ENCODE measurements at regions not wholly inside any gene's neighbourhood (a gene's known extent, or its start where the extent isn't known, plus 50 kb on each side); places are given as distances from the start of the nearest gene placed in this dataset.

- FAIRE-seq: no peak
- WGBS (ENCODE audit: insufficient coverage, insufficient replicate concordance, low lambda C conversion rate, missing lambda C conversion rate): 23% methylated on average over 7 of the region's 7 CpGs
These were observed 187.1 kb downstream of the ACTR3 start for GRCh38 chr2:114076961-114077360.

More at GRCh38 chr2:114076961-114077360, 187.1 kb downstream of the ACTR3 start:
- no peak overlapping the region for H3K4me2 ChIP-seq (ENCODE audit: control insufficient read depth, insufficient read depth)
- H3K9me3 ChIP-seq (replicated peaks; ENCODE audit: control insufficient read depth, insufficient read depth, low read length): no peaks in the 10 kb centered on the region
- ChIA-PET RAD21 (ENCODE audit: unreplicated experiment) (interaction anchor here (0.7 kb wide), 1 partner anchor 156 kb away, joined by 3 read pairs; no protein-coding TSS in a partner anchor), CTCF (no interaction called here), SMC1A (ENCODE audit: uncharacterized antibody, unreplicated experiment) (no interaction called here), POLR2A (no interaction called here)
- DNase-seq (ENCODE audit: low read depth, low spot score) (no peak), ATAC-seq (no peak)
- H2AFZ ChIP-seq (ENCODE audit: control insufficient read depth, low read depth, low read length): no peak overlapping the region
- no peaks in the 10 kb centered on the region; a peak in 1 of 4 replicates for H3K27me3 ChIP-seq (replicated peaks in 1 of 2; ENCODE audit: control insufficient read depth in 2 of 2, insufficient read depth in 2 of 2, low read length in 1 of 2)
- BruUV-seq (replicated peaks): no TSS peak
- H3K27ac ChIP-seq (ENCODE audit: control insufficient read depth, insufficient read depth): no peak overlapping the region
- intact Hi-C loops (cut with micrococcal nuclease; ENCODE audit: unreplicated experiment): no loop called here
- H3K36me3 ChIP-seq (ENCODE audit: control insufficient read depth in 2 of 2, insufficient read depth in 2 of 2, low read length in 1 of 2): no peaks in the 10 kb centered on the region
- no peaks in the 10 kb centered on the region for H4K20me1 ChIP-seq (ENCODE audit: control insufficient read depth, insufficient read depth)
- no peaks in the 10 kb centered on the region for H3K79me2 ChIP-seq (ENCODE audit: control insufficient read depth, insufficient read depth, low read length)
- in situ Hi-C loops (cut with MboI): no loop called here
- no peaks in the 10 kb centered on the region for H3K4me1 ChIP-seq (ENCODE audit: control insufficient read depth, insufficient read depth, low read length)
- TF ChIP-seq ZSCAN29 (IDR thresholded peaks at IDR 0.05) (no peak), RELA (IDR thresholded peaks at IDR 0.05; ENCODE audit: borderline replicate concordance, partially characterized antibody) (no peak), SMC3 (IDR thresholded peaks at IDR 0.05; ENCODE audit: borderline replicate concordance, low read length) (no peak), ATF3 (IDR thresholded peaks at IDR 0.05; ENCODE audit: borderline replicate concordance, extremely low read depth, low read depth, low read length) (no peak), BMI1 (IDR thresholded peaks at IDR 0.05; ENCODE audit: borderline replicate concordance) (no peak), ZBTB4 (CRISPR knock-in tag; IDR thresholded peaks at IDR 0.05) (no peak), ZBED1 (IDR thresholded peaks at IDR 0.05; ENCODE audit: borderline replicate concordance) (no peak), STAT1 (conservative IDR thresholded peaks at IDR 0.05) (no peak), FOXM1 (IDR thresholded peaks at IDR 0.05; ENCODE audit: low read depth, low read length) (no peak), BRCA1 (IDR thresholded peaks at IDR 0.05; ENCODE audit: low read depth, low read length) (no peak), IRF5 (IDR thresholded peaks at IDR 0.05; ENCODE audit: borderline replicate concordance) (no peak), MAX (IDR thresholded peaks at IDR 0.05; ENCODE audit: low read depth, low read length) (no peak), TCF3 (IDR thresholded peaks at IDR 0.05; ENCODE audit: borderline replicate concordance, insufficient read depth, low read depth, low read length) (no peak), USF1 (IDR thresholded peaks at IDR 0.05; ENCODE audit: borderline replicate concordance, extremely low read length, insufficient read depth, low read depth, low read length) (no peak), SP1 (IDR thresholded peaks at IDR 0.05; ENCODE audit: low read depth, low read length) (no peak), IKZF1 (conservative IDR thresholded peaks at IDR 0.05) (no peak), JUNB (IDR thresholded peaks at IDR 0.05) (no peak), ZZZ3 (IDR thresholded peaks at IDR 0.05; ENCODE audit: control insufficient read depth, insufficient read length, low read depth) (no peak), RB1 (IDR thresholded peaks at IDR 0.05; ENCODE audit: borderline replicate concordance) (no peak)
- H3K4me3 ChIP-seq: no peak overlapping the region
- no peak overlapping the region for H3K9ac ChIP-seq (ENCODE audit: control insufficient read depth, insufficient read depth, low read length)
